OCI-LY3 (cell line): ENCODE measurements at regions not wholly inside any gene's neighbourhood (a gene's known extent, or its start where the extent isn't known, plus 50 kb on each side); places are given as distances from the start of the nearest gene placed in this dataset.

Experiments used
- CTCF ChIP-seq: fragments of 200-600, 300-600 bp; sonication (generic); IDR thresholded peaks from 2 replicates; pipeline ENCODE4 v1.5.1; 2014; ENCODE audit warnings: antibody characterized with exemption, low read length, low read depth
- EZH2phosphoT487 ChIP-seq: fragments of 200-600 bp; shearing (Covaris generic); IDR thresholded peaks from 2 replicates; pipeline ENCODE4 v1.6.1; 2018; ENCODE audit warnings: antibody characterized with exemption, mixed run types, low read depth

GRCh38 chr3:182633186-182633585 lies 160.1 kb upstream of the ATP11B start:
- no peak for TF ChIP-seq CTCF
- no peak for TF ChIP-seq EZH2phosphoT487
